H1 (cell line): ENCODE measurements at regions not wholly inside any gene's neighbourhood (a gene's known extent, or its start where the extent isn't known, plus 50 kb on each side); places are given as distances from the start of the nearest gene placed in this dataset.

Experiments
- CTCF ChIA-PET: fragments of 300-600 bp; sonication (Branson Sonifier 250); formaldehyde crosslinking; loops from one replicate; lab custom pipeline; 2021; ENCODE audit not compliant: partially characterized antibody; lab: Charles Lee
- POLR2A ChIA-PET: fragments of 300-600 bp; sonication (Branson Sonifier 250); formaldehyde crosslinking; loops from one replicate; lab custom pipeline; 2021; ENCODE audit warnings: inconsistent platforms; ENCODE audit not compliant: partially characterized antibody; lab: Charles Lee
- DNase-seq, 2 experiments: peaks; one replicate each; pipeline versions ENCODE4 v3.0.0 to v3.0.0-alpha.2; 2010 to 2022; ENCODE audit warnings: low spot score in 2 of 2, low read depth in 1 of 2, mixed read lengths in 1 of 2
- FAIRE-seq: peaks from 2 replicates; lab custom pipeline; 2011; peaks lifted over from hg19 to GRCh38; lab: Jason Lieb, UNC
- H2AFZ ChIP-seq: 2 replicates; pipeline ENCODE4 v1.8.1; 2012; ENCODE audit warnings: low read length, inconsistent platforms
- H2AK5ac ChIP-seq: 2 replicates; pipeline ENCODE4 v1.6.1; 2013; ENCODE audit warnings: low read depth, low read length
- H2BK120ac ChIP-seq: replicated peaks from 2 replicates; pipeline ENCODE3; 2013; ENCODE audit warnings: low read depth, low read length, inconsistent platforms
- H2BK12ac ChIP-seq: 2 replicates; pipeline ENCODE4 v1.6.1; 2013; ENCODE audit warnings: low read depth, low read length
- H2BK15ac ChIP-seq: 2 replicates; pipeline ENCODE4 v1.6.1; 2013; ENCODE audit warnings: low read length
- H2BK20ac ChIP-seq: 2 replicates; pipeline ENCODE4 v1.6.1; 2013; ENCODE audit warnings: low read length
- H2BK5ac ChIP-seq: 2 replicates; pipeline ENCODE4 v1.6.1; 2013; ENCODE audit warnings: low read depth, low read length
- H3K14ac ChIP-seq: 2 replicates; pipeline ENCODE4 v1.6.1; 2013; ENCODE audit warnings: inconsistent platforms; ENCODE audit not compliant: insufficient read length
- H3K18ac ChIP-seq: 2 replicates; pipeline ENCODE4 v1.6.1; 2013; ENCODE audit warnings: low read length; ENCODE audit errors: extremely low read depth
- H3K23ac ChIP-seq: 2 replicates; pipeline ENCODE4 v1.6.1; 2013; ENCODE audit warnings: inconsistent platforms; ENCODE audit not compliant: insufficient read length
- H3K23me2 ChIP-seq: 2 replicates; pipeline ENCODE4 v1.6.1; 2013; ENCODE audit warnings: low read depth, low read length
- H3K27ac ChIP-seq: 2 replicates; pipeline ENCODE4 v1.6.1; 2011; ENCODE audit warnings: low read depth, low read length, inconsistent platforms
- H3K27me3 ChIP-seq, 4 experiments: replicated peaks in 1 of 4; 1 replicate in 1 of 4; 2 replicates in 3 of 4; pipeline versions ENCODE4 v1.6.1 to v1.8.1; 2011 to 2013; ENCODE audit warnings: low read length in 3 of 4, mild to moderate bottlenecking in 3 of 4, inconsistent platforms in 2 of 4, mixed read lengths in 2 of 4, moderate library complexity in 1 of 4; ENCODE audit not compliant: control insufficient read depth in 3 of 4, insufficient read depth in 3 of 4; ENCODE audit errors: extremely low read depth in 1 of 4
- H3K36me3 ChIP-seq, 4 experiments: 2 replicates each; pipeline versions ENCODE4 v1.6.1 to v1.8.1; 2011 to 2013; ENCODE audit warnings: mild to moderate bottlenecking in 4 of 4, low read length in 3 of 4, moderate library complexity in 2 of 4, control low read depth in 1 of 4, inconsistent platforms in 1 of 4; ENCODE audit not compliant: insufficient read depth in 4 of 4, control insufficient read depth in 2 of 4
- H3K4ac ChIP-seq: replicated peaks from 2 replicates; pipeline ENCODE3; 2013; ENCODE audit warnings: low read length, low read depth, mixed read lengths, inconsistent platforms; ENCODE audit not compliant: insufficient read length
- H3K4me1 ChIP-seq, 4 experiments: replicated peaks in 1 of 4; 1 replicate in 1 of 4; 2 replicates in 3 of 4; pipeline versions ENCODE4 v1.6.1 to v1.8.1; 2011 to 2013; ENCODE audit warnings: low read length in 3 of 4, inconsistent platforms in 2 of 4, mixed read lengths in 1 of 4; ENCODE audit not compliant: insufficient read depth in 4 of 4, control insufficient read depth in 3 of 4
- H3K4me2 ChIP-seq, 2 experiments: 2 replicates each; pipeline versions ENCODE4 v1.6.1 to v1.8.1; 2011 to 2013; ENCODE audit warnings: low read depth in 2 of 2, low read length in 2 of 2, control low read depth in 1 of 2, inconsistent platforms in 1 of 2, mild to moderate bottlenecking in 1 of 2; ENCODE audit not compliant: insufficient read depth in 1 of 2
- H3K4me3 ChIP-seq, 4 experiments: fragments of 200-600, 300-600 bp in 1 of 4; sonication (generic), shearing (Covaris generic), sonication (Bioruptor Twin) in 1 of 4; 2 replicates each; pipeline versions ENCODE4 v1.5.1 to v1.8.1; 2011 to 2016; ENCODE audit warnings: low read length in 4 of 4, low read depth in 3 of 4, control low read depth in 2 of 4, inconsistent platforms in 2 of 4, mild to moderate bottlenecking in 2 of 4, mixed read lengths in 1 of 4, moderate library complexity in 1 of 4; ENCODE audit not compliant: insufficient read depth in 2 of 4; ENCODE audit errors: extremely low read depth in 1 of 4
- H3K56ac ChIP-seq: replicated peaks from 2 replicates; pipeline ENCODE3; 2013; ENCODE audit warnings: low read depth, mild to moderate bottlenecking, mixed read lengths, low read length, inconsistent platforms; ENCODE audit not compliant: insufficient read length
- H3K79me1 ChIP-seq: 2 replicates; pipeline ENCODE4 v1.6.1; 2013; ENCODE audit warnings: low read depth, low read length, control low read depth
- H3K79me2 ChIP-seq, 2 experiments: 2 replicates each; pipeline versions ENCODE4 v1.6.1 to v1.8.1; 2012 to 2013; ENCODE audit warnings: low read length in 2 of 2, mild to moderate bottlenecking in 2 of 2, inconsistent platforms in 1 of 2; ENCODE audit not compliant: insufficient read depth in 2 of 2, control insufficient read depth in 1 of 2
- H3K9ac ChIP-seq, 4 experiments: replicated peaks in 1 of 4; 1 replicate in 1 of 4; 2 replicates in 3 of 4; pipeline versions ENCODE4 v1.6.1 to v1.8.1; 2011 to 2013; ENCODE audit warnings: low read depth in 3 of 4, low read length in 3 of 4, control low read depth in 2 of 4, mild to moderate bottlenecking in 2 of 4, moderate library complexity in 2 of 4, inconsistent platforms in 1 of 4; ENCODE audit errors: extremely low read depth in 1 of 4
- H3K9me3 ChIP-seq, 2 experiments: 2 replicates each; pipeline versions ENCODE4 v1.6.1 to v1.8.1; 2012 to 2013; ENCODE audit warnings: mild to moderate bottlenecking in 2 of 2, moderate library complexity in 2 of 2, control low read depth in 1 of 2, inconsistent platforms in 1 of 2, low read depth in 1 of 2, low read length in 1 of 2, mixed read lengths in 1 of 2; ENCODE audit not compliant: insufficient read depth in 2 of 2
- H4K20me1 ChIP-seq, 2 experiments: replicated peaks in 1 of 2; 2 replicates each; pipeline versions ENCODE3 to v1.8.1; 2011 to 2013; ENCODE audit warnings: inconsistent platforms in 2 of 2, low read length in 2 of 2, mild to moderate bottlenecking in 1 of 2; ENCODE audit not compliant: insufficient read depth in 2 of 2, control insufficient read depth in 1 of 2
- H4K5ac ChIP-seq: 2 replicates; pipeline ENCODE4 v1.6.1; 2013; ENCODE audit warnings: low read length, low read depth, mixed read lengths, inconsistent platforms; ENCODE audit not compliant: insufficient read length
- H4K8ac ChIP-seq: 2 replicates; pipeline ENCODE4 v1.8.0; 2013; ENCODE audit warnings: mild to moderate bottlenecking, moderate library complexity, low read length, inconsistent platforms; ENCODE audit not compliant: insufficient read depth; ENCODE audit errors: extremely low read depth
- H4K91ac ChIP-seq: replicated peaks from 2 replicates; pipeline ENCODE3; 2013; ENCODE audit warnings: low read length, mixed read lengths, inconsistent platforms; ENCODE audit not compliant: insufficient read length
- BCL11A ChIP-seq, 2 experiments: IDR thresholded peaks; one replicate each; pipeline ENCODE4 v1.6.1; 2011; ENCODE audit warnings: low read depth in 2 of 2, low read length in 2 of 2, mild to moderate bottlenecking in 2 of 2
- CHD1 ChIP-seq: IDR thresholded peaks from 2 replicates; pipeline ENCODE4 v1.6.1; 2012; ENCODE audit warnings: low read depth, low read length, improper control_type of control experiment
- CREB1 ChIP-seq: IDR thresholded peaks from 2 replicates; pipeline ENCODE4 v1.6.1; 2012; ENCODE audit warnings: inconsistent platforms
- CTBP2 ChIP-seq: IDR thresholded peaks from 2 replicates; pipeline ENCODE4 v1.7.0; 2011; ENCODE audit warnings: borderline replicate concordance, mild to moderate bottlenecking, moderate library complexity, mixed read lengths, low read length; ENCODE audit not compliant: insufficient read depth, insufficient read length
- EGR1 ChIP-seq: IDR thresholded peaks from 2 replicates; pipeline ENCODE4 v1.6.1; 2011; ENCODE audit warnings: low read depth, low read length, borderline replicate concordance
- HDAC2 ChIP-seq, 2 experiments: fragments of 300-600 bp in 1 of 2; sonication (generic) in 1 of 2; IDR thresholded peaks; 2 replicates each; pipeline ENCODE4 v1.6.1; 2011 to 2012; ENCODE audit warnings: low read depth in 2 of 2, low read length in 2 of 2, mild to moderate bottlenecking in 2 of 2, moderate library complexity in 2 of 2, borderline replicate concordance in 1 of 2, inconsistent platforms in 1 of 2
- MAFK ChIP-seq: IDR thresholded peaks from 2 replicates; pipeline ENCODE4 v1.6.1; 2012; ENCODE audit warnings: low read depth, mild to moderate bottlenecking, improper control_type of control experiment, low read length
- POLR2AphosphoS5 ChIP-seq: IDR thresholded peaks from 2 replicates; pipeline ENCODE4 v1.6.1; 2011; ENCODE audit warnings: low read depth, low read length
- SRF ChIP-seq: IDR thresholded peaks from 2 replicates; pipeline ENCODE4 v1.6.1; 2011; ENCODE audit warnings: mild to moderate bottlenecking, low read depth, low read length, moderate library complexity
- TAF1 ChIP-seq: IDR thresholded peaks from 2 replicates; pipeline ENCODE4 v1.6.1; 2011; ENCODE audit warnings: mild to moderate bottlenecking, low read depth, low read length
- WGBS, 2 experiments: shearing (Covaris generic) in 1 of 2; methylation state at CpG; one replicate each; pipeline versions ENCODE4 v1.1.6 to v1.1.7; 2013 to 2015; ENCODE audit warnings: low lambda C conversion rate in 2 of 2, mixed read lengths in 2 of 2, inconsistent platforms in 1 of 2, low coverage in 1 of 2, missing lambda C conversion rate in 1 of 2; ENCODE audit not compliant: insufficient replicate concordance in 2 of 2, insufficient coverage in 1 of 2, insufficient read length in 1 of 2; ENCODE audit errors: extremely low coverage in 1 of 2, missing lambda C conversion rate in 1 of 2; 5-methylcytosine and 5-hydroxymethylcytosine counted together
- TF ChIP-seq, protein P1 (sequence below): IDR thresholded peaks from 2 replicates; pipeline ENCODE4 v1.6.1; 2011; ENCODE audit warnings: low read length, improper control_type of control experiment

- Histone ChIP-seq H3K79me1 (no peaks in the 10 kb centered on the region), H4K91ac (no peak overlapping the region), H2AFZ (no peak overlapping the region), H3K9me3 (no peaks in the 10 kb centered on the region), H4K20me1 (no peaks in the 10 kb centered on the region), H4K8ac (no peak overlapping the region), H3K14ac (no peak overlapping the region), H2AK5ac (no peak overlapping the region), H2BK5ac (no peak overlapping the region), H3K56ac (no peak overlapping the region), H3K36me3 (no peaks in the 10 kb centered on the region), H3K4me2 (no peak overlapping the region), H2BK20ac (no peak overlapping the region), H3K9ac (no peak overlapping the region), H2BK12ac (no peak overlapping the region), H2BK120ac (no peak overlapping the region), H3K4ac (no peak overlapping the region), H3K4me1 (peaks cover 0 to 2% (median 0%) of the 10 kb centered on the region in 4 experiments; a peak in 2 of 7 replicates), H3K18ac (no peak overlapping the region), H3K79me2 (no peaks in the 10 kb centered on the region), H3K27ac (no peak overlapping the region), H4K5ac (no peak overlapping the region), H2BK15ac (no peak overlapping the region), H3K27me3 (no peaks in the 10 kb centered on the region), H3K4me3 (no peak overlapping the region), H3K23ac (no peak overlapping the region), H3K23me2 (no peaks in the 10 kb centered on the region)
- FAIRE-seq (no peak), DNase-seq (no peak)
- ChIA-PET POLR2A (no interaction called here), CTCF (interaction anchor here (1.5 kb wide), 1 partner anchor 18 kb away, joined by 3 read pairs; no protein-coding TSS in a partner anchor)
- WGBS, 2 experiments, result 94% methylated on average over 3 of the region's 3 CpGs; no CpG with 5 or more reads in 1 of the 2 experiments
- TF ChIP-seq, protein P1, sequence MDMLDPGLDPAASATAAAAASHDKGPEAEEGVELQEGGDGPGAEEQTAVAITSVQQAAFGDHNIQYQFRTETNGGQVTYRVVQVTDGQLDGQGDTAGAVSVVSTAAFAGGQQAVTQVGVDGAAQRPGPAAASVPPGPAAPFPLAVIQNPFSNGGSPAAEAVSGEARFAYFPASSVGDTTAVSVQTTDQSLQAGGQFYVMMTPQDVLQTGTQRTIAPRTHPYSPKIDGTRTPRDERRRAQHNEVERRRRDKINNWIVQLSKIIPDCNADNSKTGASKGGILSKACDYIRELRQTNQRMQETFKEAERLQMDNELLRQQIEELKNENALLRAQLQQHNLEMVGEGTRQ, result no peak
- TF ChIP-seq POLR2AphosphoS5 (no peak), TAF1 (no peak), CREB1 (no peak), SRF (no peak), BCL11A (IDR thresholded peaks at IDR 0.05; ENCODE audit: low read depth in 2 of 2, low read length in 2 of 2) (no peak), EGR1 (no peak), HDAC2 (IDR thresholded peaks at IDR 0.05; ENCODE audit: borderline replicate concordance in 1 of 2, low read depth in 2 of 2, low read length in 2 of 2) (no peak), MAFK (no peak), CTBP2 (no peak), CHD1 (no peak)
Observed at GRCh38 chr5:125137535-125137934, 391.1 kb upstream of the ZNF608 start.
